CD1c-positive myeloid dendritic cell (primary cell): ENCODE measurements at regions not wholly inside any gene's neighbourhood (a gene's known extent, or its start where the extent isn't known, plus 50 kb on each side); places are given as distances from the start of the nearest gene placed in this dataset.
"Not testable (repeated sequence)": the region's sequence is repeated elsewhere in the genome, so short reads cannot be mapped to it uniquely, and the experiment has no call there.

Experiments
- DNase-seq: peaks from one replicate; pipeline ENCODE4 v3.0.0-alpha.2; 2016; ENCODE audit errors: extremely low spot score

DNA sequence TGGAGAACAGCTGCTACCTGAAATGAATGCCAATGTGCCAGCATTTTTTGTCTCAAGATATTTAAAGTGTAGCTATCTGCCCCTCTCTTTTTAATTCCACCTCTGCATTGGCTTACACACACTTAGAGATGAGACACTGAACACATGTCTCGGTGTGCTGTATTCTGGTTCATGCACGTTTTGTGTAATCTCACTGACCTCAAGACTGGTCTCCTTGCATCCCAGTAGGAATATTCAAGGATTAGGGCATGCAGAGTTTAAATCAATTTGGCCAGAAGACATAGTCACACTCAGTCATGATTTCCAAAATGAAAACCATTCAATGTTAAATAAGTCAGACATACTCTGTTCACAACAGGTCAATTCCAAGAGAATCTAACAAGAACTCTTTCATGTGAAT lies 561.8 kb upstream of the TUSC1 start:
- no peak for DNase-seq

DNA sequence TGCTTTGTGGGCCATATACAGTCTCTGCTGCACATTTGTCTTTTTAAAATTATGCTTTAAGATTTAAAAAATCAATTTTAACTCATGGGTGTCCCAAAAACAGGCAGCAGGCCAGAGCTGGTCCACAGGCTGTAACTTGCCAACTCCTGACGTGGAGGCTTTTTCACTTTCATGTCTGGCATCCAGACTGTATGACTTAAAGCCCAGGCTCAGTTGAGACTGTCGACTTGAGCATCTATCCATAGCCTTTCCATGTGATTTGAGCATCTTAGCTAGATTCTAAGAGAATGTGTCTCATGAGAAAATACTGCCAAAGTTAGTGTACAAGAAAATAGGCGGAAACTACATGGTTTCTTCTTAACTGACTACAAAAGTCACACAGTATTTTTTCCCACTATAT lies 559.0 kb upstream of the TUSC1 start:
- DNase-seq: no peak

DNA sequence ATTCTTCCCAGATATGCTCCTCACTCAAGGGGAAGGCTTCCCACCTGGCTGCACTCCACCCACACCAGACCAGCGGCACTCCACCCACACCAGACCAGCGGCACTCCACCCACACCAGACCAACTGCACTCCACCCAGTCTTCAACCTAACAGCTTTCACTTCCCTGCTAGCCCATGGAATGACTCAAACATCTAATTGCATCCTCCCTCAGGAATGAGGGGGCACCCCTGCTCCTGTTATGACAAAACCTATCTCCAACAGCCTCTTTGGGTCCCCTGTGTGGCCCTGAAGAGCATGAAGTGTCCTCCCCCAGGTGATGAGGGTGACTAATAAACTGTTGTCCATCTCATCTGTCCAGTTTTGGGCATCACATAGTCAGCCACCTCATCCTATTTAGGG lies 556.6 kb upstream of the TUSC1 start:
- DNase-seq: no peak

DNA sequence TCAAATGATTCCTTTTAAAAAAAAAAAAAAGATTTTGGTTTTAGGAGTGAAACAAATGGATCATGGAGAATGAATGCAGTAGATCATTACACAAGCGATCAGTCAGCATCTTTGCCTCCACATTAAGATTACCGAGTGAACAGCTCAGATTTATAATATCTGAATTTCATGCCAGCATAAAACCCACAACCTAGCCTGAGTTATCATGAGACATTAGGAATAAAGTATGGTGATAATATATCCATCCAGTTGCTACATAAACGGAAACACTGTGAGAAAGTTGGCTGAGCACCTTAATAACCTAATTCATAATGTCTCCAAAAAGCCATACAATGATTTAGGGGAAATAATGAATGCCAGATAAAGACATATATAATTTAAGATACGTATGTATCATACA lies 553.1 kb upstream of the TUSC1 start:
- no peak for DNase-seq

DNA sequence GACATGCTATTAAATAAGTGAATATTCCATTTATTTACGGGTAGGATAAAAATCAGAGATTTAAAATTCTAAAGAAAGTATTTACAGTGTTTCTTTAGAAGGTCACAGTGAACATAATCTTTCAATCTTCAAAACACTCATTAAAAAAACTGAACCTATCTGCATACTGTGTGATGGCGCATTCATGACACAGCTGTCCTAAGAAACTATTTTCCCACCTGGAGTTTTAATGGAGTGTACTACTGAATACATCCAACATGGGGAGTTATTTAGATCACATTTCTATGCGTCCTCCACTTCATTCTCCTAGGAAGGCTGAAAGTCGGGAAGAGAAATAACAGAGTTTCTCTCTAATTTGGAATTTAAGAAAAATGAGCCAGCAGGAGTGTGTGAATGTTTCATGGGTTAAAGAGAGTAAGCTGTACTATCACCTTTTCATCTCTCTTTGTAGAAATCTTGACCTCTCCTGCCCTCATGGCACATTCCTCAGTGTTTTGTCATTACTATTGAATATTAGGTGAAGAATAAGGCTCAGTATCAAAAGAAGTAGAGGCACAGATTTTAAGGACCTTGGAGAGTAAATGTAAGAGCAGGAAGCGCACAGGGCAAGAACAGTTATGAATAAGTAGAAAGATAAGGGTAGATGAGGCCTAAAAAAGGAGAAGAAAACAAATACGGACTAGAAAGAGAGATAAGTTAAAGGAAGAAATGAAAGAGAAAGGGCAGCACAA lies 551.2 kb upstream of the TUSC1 start:
- no peak for DNase-seq

DNA sequence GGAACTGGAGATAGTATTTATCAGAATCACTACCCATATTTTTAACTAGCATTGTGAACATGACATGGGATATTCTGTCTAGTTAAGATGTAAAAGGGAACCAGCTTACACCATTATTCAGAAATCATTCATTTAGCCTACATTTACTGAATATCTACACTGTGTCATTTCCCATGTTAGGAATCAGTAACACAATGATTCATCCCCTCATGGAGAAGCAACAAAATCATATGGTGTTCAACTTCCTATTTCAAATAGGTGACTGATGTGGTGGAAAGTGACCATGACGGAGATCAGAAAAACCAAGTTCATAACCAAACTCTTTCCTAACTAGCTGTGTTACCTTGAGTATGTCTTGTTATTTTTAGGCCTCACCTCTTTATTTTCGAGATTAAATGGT lies 550.0 kb upstream of the TUSC1 start:
- DNase-seq: no peak

DNA sequence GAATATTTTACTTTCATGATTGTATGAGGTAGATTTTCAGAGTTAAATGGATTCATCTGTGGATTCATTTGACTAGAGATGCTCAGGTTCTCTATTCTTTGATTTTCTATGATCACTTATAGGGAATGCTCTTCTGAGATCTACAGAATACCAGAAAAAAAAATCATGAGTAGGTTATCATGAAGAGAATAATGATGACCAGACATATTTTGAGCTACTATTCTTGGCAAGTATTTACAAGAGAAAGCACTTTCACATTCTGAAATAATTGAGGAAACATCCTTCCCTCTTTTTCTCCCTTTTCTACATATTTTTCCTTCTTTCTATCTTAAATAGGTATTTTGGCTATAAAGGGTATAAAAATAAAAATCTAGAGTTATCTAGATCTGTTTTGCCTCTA lies 543.0 kb upstream of the TUSC1 start:
- DNase-seq: no peak

DNA sequence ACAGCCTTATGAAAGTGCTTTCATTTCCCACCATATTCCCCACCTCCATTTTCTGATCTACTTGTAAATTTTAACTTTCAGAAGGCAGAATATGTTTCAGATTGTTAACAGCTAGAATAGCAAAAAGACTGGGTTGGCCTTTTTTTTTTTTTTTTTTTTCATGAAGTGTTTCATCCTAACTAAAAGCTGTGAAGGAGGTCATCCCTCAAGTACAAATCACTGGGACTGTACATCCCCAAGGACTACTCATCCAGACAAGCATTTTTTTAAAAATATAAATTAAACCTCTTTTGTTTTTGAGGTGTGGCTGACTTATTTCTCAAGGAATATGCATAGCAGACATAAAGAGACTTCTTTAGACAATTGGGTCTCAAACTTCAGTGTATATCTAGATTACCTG lies 542.1 kb upstream of the TUSC1 start:
- no peak for DNase-seq

DNA sequence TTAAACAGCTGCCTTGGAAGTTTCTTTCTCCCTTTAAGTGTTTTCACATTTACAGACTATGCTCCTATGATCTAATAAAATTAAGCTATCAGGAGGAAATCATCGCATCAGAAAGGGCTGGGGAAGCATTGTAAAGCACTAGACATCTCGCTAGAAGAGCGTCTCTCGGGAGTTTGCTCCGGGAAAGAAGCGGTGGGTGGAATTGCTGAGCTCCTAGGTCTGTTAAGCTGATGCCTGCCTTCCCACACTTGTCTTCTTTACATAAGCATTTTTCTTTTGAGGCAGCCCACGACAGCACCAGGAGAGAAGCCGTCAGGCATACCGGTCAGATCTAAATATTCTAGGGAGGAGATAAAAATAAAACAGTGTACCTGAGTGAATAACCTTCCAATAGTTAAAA lies 541.7 kb upstream of the TUSC1 start:
- no peak for DNase-seq

DNA sequence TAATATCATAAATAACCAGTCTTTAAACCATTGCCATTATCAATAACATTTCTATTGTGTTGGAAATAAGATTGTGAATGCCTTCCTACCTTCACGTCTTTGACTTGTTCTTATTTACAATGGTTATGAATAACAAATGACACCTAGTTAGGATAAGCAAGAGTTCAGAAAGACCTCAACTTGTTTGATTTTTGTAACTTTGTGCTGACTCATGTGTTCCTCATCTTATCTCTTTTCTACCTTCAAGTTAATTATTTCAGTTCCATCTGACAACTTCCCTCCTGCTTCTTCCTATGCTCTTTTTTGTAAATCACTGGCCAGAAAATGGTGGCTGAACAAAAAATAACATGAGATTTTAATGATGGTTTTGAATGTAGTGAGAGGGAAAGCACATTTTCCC lies 538.5 kb upstream of the TUSC1 start:
- DNase-seq: no peak

DNA sequence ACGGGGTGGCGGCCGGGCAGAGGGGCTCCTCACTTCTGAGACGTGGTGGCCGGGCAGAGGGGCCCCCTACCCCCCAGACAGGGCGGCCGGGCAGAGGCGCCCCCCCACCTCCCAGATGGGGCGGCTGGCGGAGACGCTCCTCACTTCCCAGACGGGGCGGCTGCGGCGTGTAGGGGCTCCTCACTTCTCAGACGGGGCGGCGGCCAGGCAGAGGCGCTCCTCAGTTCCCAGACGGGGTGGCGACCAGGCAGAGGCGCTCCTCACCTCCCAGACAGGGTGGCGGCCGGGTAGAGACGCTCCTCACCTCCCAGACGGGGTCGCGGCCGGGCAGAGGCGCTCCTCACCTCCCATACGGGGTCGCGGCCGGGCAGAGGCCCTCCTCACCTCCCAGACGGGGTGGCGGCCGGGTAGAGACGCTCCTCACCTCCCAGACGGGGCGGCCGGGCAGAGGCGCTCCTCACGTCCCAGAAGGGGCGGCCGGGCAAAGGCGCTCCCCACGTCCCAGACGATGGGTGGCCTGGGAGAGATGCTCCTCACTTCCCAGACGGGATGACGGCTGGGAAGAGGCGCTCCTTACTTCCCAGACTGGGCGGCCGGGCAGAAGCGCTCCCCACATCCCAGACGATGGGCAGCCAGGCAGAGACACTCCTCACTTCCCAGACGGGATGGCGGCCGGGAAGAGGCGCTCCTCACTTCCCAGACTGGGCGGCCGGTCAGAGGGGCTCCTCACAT lies 536.6 kb upstream of the TUSC1 start:
- DNase-seq: not testable (repeated sequence)

DNA sequence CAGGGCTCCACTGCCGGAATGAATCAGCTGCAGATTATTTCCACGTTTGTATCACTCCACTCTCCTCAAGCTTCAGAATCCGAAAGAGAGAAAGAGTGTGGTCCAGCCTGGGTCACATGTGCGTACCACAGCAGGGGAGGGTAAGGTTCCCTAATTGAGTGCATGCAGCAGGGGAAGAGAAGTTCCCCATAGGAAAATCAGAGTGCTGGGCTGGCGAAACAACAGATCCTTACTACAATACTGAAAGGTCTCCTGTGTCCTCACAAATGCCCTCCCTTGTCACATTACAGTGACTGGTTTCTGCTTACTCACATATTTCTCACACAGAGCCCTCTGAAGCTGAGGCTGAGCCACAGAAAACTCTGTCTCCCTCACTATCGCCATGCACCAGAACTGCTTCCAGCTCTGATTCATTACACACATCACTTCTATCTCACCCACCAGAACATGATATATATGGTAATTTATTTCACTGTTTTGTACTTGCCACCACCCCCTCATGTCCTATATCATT lies 532.2 kb upstream of the TUSC1 start:
- DNase-seq: no peak

DNA sequence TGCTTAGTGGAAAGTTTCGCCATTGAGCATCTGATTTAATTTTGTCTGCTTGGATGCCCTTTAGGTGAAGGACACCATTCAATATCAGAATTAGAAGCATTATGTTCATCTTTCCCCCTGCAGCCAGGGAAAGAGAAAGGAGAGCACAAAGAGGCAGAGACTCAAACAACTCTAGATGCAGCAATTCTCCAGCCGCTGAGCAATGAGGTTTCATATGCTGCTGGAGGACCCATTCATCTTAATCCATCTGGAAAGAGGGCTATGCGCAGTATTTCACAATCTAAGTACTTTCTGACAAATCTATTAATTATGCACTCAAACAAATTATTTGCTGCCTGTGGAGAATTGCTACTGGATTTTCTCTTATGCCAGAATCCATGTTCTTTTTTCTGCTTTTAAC lies 527.0 kb upstream of the TUSC1 start:
- DNase-seq: no peak

DNA sequence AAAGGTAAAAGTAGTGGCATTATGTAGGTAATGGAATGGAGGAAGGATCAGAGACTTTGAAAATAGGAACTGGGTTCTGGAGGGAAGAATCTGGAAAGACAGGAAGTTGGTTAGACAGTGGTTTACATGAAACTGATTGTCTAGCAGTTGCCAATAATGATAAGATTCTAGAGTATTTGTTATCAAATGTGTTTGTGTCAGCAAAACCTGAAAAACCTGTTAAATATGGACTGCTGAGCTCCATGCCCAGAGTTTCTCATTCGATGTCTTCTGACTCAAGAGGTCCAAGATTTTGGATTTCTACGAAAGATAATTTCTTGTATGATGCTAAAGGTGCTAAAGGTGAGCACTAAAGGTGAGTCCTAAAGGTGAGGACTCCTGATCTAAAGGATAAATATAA lies 515.0 kb upstream of the TUSC1 start:
- no peak for DNase-seq

DNA sequence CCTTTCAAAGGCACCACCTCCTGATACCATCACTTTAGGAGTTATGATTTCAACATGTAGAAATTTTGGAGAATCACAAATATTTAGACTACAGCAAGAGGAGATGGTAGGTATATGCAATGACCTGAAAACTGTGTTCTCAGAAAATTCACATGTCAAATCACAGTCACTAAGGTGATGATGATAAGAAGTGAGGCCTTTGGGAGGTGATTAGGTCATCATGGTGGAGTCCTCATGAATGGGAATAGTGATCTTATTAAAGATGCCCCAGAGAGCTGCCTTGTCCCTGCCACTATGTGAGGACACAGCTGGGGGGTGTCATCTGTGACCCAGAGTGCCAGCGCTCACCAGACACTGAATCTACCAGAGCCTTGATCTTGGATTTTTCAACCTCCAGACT lies 513.5 kb upstream of the TUSC1 start:
- DNase-seq: no peak

DNA sequence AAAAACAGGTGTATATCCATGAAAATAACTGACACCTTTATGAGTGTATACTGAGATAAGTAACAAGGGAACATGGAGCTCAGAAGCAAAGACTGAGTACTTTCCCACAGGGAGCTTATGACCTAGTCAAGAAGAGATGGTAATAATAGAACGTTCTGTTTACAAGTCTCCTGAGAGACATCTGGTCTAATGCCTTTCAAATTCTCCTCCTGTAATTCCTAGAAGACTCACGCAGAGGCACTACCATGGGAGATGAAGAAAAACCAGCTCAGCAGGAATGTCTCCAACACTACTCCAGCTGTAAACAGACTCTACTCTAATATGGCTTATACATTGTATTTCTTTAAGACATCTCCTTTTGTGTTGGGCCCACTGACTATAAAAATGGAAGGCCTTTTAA lies 503.6 kb upstream of the TUSC1 start:
- no peak for DNase-seq

DNA sequence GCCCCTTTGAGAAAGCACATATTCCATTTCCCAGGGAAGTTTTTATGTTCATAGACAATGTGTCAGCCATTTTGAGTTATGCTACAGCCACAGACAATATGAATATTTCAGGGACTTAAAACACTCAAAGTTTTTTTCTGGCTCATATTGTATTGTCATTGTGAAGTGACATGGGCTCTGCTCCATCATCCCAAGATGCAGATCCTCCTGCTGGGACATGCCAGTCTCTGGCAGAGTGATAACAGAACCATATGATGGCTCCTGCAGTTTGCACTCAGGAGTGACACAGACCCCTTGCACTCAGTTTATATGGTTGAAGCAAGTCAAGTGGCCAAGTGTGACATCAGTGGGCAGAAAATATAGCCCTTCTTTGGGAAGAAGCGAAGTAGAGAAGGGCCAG lies 498.4 kb upstream of the TUSC1 start:
- DNase-seq: no peak

DNA sequence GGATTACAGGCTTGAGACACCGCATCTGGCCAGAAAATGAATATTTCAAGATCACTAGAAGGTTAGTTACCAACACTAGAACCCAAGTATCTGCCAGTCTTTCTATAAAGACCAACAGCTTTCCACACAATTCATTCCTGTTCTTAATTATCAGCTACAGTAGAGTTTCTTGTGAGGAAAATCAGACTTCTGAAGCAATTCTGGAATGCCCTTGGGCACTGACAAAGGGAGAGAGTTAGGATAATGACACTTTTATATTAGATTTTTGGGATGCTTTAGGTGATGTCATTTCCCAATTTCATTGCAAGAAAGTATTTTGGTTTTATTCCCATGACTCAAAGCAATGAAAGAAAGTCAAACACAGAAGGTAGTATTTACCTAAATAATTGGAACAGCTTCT lies 497.0 kb upstream of the TUSC1 start:
- DNase-seq: no peak

DNA sequence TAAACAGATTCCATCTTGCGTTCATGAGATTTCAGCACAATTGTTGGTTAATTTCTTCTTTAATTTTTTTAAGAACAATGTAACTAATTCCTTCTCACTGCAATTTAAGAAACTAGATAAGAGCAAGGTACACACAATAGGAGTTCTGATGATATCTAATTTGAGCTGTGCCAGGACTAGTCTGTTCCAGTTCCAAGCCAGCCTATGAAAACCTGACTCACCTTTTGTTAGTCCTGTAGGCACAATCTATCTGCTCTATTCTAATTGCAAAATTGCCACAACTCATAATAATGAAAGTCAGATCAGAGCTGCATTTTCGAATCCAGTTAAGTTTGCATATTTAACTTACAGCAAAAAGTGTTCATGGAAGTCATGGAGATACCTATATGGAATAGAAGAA lies 494.1 kb upstream of the TUSC1 start:
- no peak for DNase-seq

DNA sequence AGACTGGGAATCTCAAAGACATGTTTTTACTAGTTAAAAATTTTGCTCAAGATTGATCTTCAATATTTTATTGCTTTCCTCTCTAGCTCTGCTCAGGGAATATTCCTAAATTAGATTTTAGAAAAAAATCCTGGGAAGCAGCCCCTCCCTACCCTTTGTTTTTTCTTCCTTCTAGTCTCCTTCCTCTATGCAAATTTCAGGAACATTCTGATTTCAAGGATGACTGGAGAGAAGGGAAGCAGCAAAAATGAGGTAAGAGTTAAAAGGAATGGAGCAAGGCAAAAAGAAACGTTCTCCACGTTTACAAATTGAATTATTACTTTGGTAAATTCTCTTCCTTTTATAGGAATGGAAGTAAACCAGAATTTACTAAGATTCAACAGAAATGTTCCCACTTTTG lies 493.4 kb upstream of the TUSC1 start:
- DNase-seq: no peak

DNA sequence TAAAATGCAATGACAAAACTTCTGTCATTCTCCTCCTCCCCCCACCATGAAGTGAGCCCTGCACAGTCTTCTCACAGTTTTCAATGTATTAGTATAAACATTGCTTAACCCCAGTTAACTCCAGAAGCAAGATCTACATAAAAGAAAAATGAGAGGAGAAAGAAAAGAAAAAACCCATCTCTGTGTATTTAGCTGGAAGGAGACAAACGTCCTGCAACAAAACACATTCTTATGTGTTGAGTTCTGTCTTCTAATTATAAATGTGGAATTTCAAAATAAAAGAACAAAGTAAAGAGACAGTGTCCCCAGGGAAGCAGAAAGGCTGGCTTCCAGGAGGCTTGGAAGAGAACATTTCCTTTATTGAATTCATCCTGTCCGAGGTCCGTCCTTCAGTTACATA lies 491.9 kb upstream of the TUSC1 start:
- DNase-seq: no peak

DNA sequence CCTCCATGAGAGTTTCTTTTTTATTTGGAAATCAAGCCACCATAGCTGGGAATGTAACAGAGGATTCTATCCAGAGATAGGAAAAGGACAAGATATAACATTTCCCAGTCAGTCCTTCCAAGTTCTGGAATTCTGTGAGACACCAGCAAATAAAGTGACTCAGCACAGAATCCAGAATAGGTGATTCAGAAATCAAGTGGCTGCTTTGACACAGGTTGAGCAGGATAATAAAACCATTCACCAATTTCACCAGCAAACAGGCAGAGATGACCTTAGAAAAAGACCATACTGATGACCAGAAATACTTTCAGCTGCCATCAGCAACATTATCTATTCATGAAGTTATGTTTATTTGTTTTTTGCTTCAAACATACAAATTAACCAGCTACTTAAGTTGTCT lies 491.5 kb upstream of the TUSC1 start:
- DNase-seq: no peak

DNA sequence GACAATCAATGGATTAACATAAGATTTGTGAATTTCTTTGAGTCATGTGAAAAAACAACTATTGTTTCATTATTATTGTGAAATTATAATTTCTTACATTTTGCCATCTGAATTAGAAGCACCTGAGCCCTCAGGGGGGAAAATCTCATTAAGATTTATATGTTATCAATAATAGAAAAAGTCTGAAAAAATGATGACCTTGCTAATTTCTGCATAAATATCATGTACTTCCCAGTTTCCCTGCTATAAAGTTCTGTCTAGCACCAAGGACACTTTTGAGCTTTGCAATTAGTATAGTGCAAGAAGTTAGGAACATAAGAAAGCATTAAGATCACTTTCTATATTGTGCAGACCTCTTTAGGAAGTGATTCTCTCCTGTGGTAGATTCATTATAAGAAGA lies 488.3 kb upstream of the TUSC1 start:
- no peak for DNase-seq

DNA sequence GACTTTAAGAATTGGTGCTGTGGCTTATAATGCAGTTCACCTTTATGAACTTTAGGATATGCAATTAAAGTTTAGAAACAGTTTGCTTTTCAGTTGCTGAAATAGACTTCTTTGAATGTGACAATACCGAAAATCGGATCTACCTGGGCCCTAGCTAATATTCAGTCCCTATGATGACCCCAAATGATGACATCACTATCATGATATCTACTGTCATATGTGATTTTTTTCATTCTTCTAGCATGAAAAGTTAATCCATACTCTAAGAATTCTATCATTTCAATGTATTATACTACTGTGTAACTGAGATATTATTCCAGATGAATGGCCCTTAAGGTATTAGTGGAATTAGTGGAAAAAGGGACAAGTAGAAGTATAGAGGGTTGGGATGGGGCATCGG lies 487.2 kb upstream of the TUSC1 start:
- no peak for DNase-seq
